Cardiac fibroblast (primary cell): ENCODE measurements at regions not wholly inside any gene's neighbourhood (a gene's known extent, or its start where the extent isn't known, plus 50 kb on each side); places are given as distances from the start of the nearest gene placed in this dataset.

Experiments used
- DNase-seq, 2 donors: peaks; one replicate each; pipeline versions ENCODE4 v3.0.0 to v3.0.0-alpha.2; 2010; ENCODE audit warnings: low read depth in 2 of 2
- H3K4me3 ChIP-seq, 2 donors: replicated peaks in 1 of 2; 1 replicate in 1 of 2; 2 replicates in 1 of 2; pipeline ENCODE4 v1.5.1; 2011; ENCODE audit warnings: low read depth in 2 of 2, low read length in 2 of 2, mild to moderate bottlenecking in 2 of 2, moderate library complexity in 1 of 2
- TF ChIP-seq, protein P1 (sequence below): IDR thresholded peaks from one replicate; pipeline ENCODE4 v1.5.1; 2011; ENCODE audit warnings: low read depth, mild to moderate bottlenecking, low read length, inconsistent platforms

DNA sequence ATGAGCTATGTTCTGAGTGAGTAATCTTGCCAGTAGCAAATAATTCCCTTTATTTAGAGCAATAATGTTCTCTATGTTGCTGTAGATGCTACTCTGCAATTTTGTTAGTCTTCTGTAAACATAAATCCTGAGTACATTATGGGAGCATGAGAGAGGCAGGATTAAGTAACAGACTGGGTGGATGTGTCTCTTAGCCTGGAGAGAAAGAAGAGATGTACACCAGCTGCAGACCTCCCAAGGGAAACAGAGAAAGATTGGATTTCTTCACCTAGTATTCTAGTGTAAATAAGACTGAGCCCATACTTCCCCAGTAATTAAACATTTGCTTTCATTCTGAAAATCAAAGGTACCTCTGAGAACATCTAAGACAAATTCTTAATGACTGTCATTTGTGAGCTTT lies 564.0 kb downstream of the TRHDE start:
- TF ChIP-seq, protein P1, sequence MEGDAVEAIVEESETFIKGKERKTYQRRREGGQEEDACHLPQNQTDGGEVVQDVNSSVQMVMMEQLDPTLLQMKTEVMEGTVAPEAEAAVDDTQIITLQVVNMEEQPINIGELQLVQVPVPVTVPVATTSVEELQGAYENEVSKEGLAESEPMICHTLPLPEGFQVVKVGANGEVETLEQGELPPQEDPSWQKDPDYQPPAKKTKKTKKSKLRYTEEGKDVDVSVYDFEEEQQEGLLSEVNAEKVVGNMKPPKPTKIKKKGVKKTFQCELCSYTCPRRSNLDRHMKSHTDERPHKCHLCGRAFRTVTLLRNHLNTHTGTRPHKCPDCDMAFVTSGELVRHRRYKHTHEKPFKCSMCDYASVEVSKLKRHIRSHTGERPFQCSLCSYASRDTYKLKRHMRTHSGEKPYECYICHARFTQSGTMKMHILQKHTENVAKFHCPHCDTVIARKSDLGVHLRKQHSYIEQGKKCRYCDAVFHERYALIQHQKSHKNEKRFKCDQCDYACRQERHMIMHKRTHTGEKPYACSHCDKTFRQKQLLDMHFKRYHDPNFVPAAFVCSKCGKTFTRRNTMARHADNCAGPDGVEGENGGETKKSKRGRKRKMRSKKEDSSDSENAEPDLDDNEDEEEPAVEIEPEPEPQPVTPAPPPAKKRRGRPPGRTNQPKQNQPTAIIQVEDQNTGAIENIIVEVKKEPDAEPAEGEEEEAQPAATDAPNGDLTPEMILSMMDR: no peak
- no peak for DNase-seq
- H3K4me3 ChIP-seq: no peak overlapping the region

DNA sequence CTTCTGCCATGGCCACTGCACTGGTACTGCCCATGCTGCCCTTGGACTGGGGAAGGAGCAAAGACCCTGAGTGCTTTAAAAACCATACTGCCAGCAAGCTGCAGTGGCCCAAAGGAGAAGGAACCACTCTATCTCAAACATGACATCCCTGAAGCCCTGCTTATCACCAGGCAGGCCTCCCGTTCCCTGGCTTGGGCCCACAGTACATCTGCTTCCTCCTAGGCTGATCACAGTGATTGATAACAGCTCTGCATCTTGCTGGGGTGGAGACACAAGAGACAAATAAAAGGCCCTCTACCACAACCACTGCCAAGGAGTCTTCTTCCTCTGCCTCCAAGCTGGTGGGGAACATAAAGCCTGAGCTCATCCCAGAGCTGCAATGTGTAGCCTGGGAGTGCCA lies 567.5 kb downstream of the TRHDE start:
- DNase-seq: no peak
- TF ChIP-seq, protein P1: no peak
- no peak overlapping the region for H3K4me3 ChIP-seq

DNA sequence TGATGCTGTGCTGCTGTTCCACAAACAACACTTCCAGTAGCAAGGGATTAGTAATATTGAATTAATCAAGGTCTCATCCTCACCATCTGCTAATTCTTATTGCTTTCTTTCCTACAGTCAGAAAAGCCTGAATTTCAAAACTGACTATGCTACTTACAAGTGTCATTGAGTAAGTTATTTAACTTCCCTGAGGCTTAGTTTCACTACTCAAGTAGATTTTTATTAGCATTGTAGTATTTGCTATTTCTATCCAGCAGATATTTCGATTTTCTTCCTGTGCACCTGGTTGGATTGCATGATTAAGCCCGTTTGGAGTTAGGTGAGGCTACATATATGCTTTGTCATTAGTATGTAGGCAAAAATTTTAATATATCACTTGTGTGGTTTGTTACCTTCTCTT lies 591.5 kb downstream of the TRHDE start:
- H3K4me3 ChIP-seq: no peak overlapping the region
- TF ChIP-seq, protein P1: no peak
- DNase-seq: no peak

DNA sequence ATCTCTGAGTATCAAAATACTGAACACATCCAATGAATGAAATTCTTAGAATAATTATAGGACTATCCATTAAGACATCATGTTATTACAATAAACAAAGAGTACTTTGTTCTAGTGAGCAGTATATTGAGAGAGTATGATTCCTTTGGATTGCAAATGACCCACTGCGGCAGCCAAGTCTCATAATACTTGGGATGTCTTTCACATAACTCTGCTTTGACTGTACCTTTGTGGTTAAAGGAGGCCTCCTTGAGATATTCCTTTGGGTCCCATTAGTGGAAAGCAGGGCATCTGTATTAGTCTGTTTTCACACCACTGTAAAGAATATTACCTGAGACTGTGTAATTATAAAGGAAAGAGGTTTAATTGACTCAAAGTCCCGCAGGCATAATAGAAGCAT lies 593.8 kb downstream of the TRHDE start:
- TF ChIP-seq, protein P1: no peak
- H3K4me3 ChIP-seq: no peak overlapping the region
- no peak for DNase-seq

DNA sequence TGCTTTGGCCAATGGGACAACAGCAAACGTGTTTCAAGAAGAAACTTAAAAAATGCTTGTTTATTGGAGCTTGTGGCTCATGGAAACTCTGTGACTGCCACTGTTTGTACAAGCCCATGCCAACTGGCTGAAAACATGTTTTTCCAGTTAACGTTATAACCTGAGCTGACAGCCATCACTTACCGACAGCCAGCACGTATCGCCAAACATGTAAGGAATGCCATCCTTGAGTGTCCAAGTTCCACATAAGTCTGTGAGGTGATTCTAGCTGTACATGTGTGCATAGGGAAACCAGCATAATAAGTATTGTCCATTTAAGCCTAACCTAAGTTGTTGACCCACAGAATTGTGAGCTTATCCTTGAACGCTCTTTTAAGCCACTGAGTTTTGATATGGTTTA lies 596.9 kb downstream of the TRHDE start:
- TF ChIP-seq, protein P1: no peak
- DNase-seq: no peak
- no peak overlapping the region for H3K4me3 ChIP-seq

DNA sequence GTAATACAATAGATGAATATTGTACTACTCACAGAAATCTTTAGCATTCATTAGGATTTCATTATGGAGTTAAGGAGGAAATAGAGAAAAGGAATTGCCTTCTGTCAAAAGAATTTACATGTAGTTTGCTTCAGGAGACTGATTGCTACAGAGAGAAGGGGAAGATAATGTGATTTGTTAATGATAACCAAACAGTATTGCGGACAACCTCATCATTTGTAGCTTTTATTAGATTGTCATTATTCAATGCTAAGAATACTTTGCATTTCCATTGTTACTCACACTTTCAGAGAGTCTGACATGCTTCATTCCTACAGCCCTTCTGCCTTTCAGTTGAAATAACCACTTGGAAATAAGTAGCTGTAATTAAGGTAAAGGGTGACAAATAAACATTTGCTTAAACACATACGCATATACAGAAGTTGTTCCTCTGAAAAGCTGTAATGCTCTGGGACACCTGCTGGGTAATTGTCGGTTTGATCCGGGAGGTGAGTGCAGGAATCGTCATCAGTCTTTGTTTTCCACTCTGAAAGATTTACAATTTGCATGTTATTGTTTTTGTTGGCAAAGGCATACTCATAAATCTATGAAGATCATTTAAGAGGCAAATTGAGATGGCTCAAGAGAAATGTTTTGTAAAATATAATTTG lies 600.2 kb downstream of the TRHDE start:
- no peak for DNase-seq
- TF ChIP-seq, protein P1: no peak
- H3K4me3 ChIP-seq: no peak overlapping the region

DNA sequence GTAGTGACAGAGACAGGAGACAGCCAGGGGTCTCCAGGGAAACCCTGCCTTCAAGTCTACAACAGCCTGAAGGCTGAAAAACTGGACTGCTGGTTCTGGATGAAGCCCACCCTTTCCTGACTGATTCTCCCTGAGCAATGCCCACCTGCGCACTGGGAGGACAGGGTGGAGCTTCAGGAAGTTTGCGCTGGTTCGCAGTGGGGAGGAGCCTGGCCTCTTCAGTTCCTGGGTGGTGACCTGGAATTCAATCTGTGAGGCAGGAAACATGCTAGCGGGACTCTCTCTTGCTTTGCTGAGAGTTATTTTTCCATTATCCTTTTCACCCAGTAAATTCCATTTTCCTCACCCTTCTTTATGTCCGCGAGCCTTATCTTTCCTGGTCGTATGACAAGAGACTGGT lies 600.8 kb downstream of the TRHDE start:
- no peak overlapping the region for H3K4me3 ChIP-seq
- TF ChIP-seq, protein P1: no peak
- no peak for DNase-seq
